Smooth muscle cell (in vitro differentiated cells): ENCODE measurements at regions not wholly inside any gene's neighbourhood (a gene's known extent, or its start where the extent isn't known, plus 50 kb on each side); places are given as distances from the start of the nearest gene placed in this dataset.
A peak's percentile ranks its signal among the peaks of the same experiment; 100 is the strongest.

Source experiments
- DNase-seq: peaks from one replicate; lab custom pipeline; 2025; ENCODE audit not compliant: unreplicated experiment; lab: John Stamatoyannopoulos, UW
- H2AFZ ChIP-seq: fragments of 200-600 bp; sonication (generic); 2 replicates; pipeline ENCODE4 v1.6.0; 2016; ENCODE audit warnings: antibody characterized with exemption, low read depth, mild to moderate bottlenecking
- H3F3A ChIP-seq: fragments of 200-600 bp; sonication (generic); 2 replicates; pipeline ENCODE4 v1.6.0; 2017; ENCODE audit warnings: antibody characterized with exemption, low read depth
- H3K27ac ChIP-seq: fragments of 200-600 bp; sonication (generic); 2 replicates; pipeline ENCODE4 v1.5.1; 2016; ENCODE audit warnings: low read depth, mild to moderate bottlenecking
- H3K27me3 ChIP-seq: fragments of 200-600 bp; sonication (generic); 2 replicates; pipeline ENCODE4 v1.6.1; 2016; ENCODE audit warnings: low read depth, mild to moderate bottlenecking
- H3K36me3 ChIP-seq: fragments of 200-600 bp; sonication (generic); 2 replicates; pipeline ENCODE4 v1.5.1; 2016; ENCODE audit warnings: low read depth
- H3K4me1 ChIP-seq: fragments of 200-600 bp; sonication (generic); 2 replicates; pipeline ENCODE4 v1.5.1; 2016; ENCODE audit warnings: low read depth
- H3K4me2 ChIP-seq: fragments of 200-600 bp; sonication (generic); 2 replicates; pipeline ENCODE4 v1.6.0; 2016; ENCODE audit warnings: mild to moderate bottlenecking
- H3K4me3 ChIP-seq: fragments of 200-600 bp; sonication (generic); 2 replicates; pipeline ENCODE4 v1.5.1; 2016; ENCODE audit warnings: mild to moderate bottlenecking
- H3K79me2 ChIP-seq: fragments of 200-600 bp; sonication (generic); 2 replicates; pipeline ENCODE4 v1.6.0; 2016; ENCODE audit warnings: low read depth, mild to moderate bottlenecking
- H3K9ac ChIP-seq: fragments of 200-600 bp; sonication (generic); 2 replicates; pipeline ENCODE4 v1.6.0; 2016; ENCODE audit warnings: low read depth
- H3K9me3 ChIP-seq: fragments of 200-600 bp; sonication (generic); replicated peaks from 2 replicates; pipeline ENCODE4 v1.5.1; 2016; ENCODE audit warnings: low read depth
- H4K20me1 ChIP-seq: fragments of 200-600 bp; sonication (generic); 2 replicates; pipeline ENCODE4 v1.6.0; 2016; ENCODE audit warnings: low read depth
- CTCF ChIP-seq: fragments of 200-600 bp; sonication (generic); IDR thresholded peaks from 2 replicates; pipeline ENCODE4 v1.5.1; 2017; ENCODE audit warnings: borderline replicate concordance, mild to moderate bottlenecking, antibody characterized with exemption; ENCODE audit not compliant: insufficient read depth, poor library complexity, severe bottlenecking
- WGBS: methylation state at CpG from one replicate; pipeline ENCODE4 v1.1.7; 2016; ENCODE audit warnings: low lambda C conversion rate; 5-methylcytosine and 5-hydroxymethylcytosine counted together

DNA sequence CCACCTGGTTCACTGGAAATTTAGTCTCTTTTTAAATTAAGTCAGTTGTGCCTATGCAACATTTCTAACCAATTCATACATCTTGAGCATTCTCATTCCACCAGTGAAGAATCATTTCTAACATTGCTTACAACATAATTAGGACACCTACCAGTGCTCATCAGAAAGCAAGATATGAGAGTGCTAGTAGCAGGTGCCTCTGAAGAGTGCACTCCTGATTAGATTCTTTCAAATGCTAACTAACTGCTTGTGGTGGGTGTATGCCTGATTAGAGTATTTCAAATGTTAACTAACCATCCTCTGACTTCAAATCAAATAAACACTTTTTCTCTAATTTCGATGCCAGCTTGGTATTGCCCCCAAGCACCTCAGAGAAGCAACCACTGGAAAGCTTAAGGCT, 124.3 kb upstream of the DNAJC10 start:
- 40% methylated on average over 1 of the region's 1 CpG for WGBS
- H3K79me2 ChIP-seq, result no peaks in the 10 kb centered on the region
- TF ChIP-seq CTCF, result no peak
- H2AFZ ChIP-seq, result no peak overlapping the region
- no peaks in the 10 kb centered on the region for H3K36me3 ChIP-seq
- no peaks in the 10 kb centered on the region for H4K20me1 ChIP-seq
- H3K4me3 ChIP-seq, result no peak overlapping the region
- H3K4me2 ChIP-seq, result no peak overlapping the region
- H3K9me3 ChIP-seq, result no peaks in the 10 kb centered on the region
- no peaks in the 10 kb centered on the region for H3K27me3 ChIP-seq
- no peak for DNase-seq
- peaks cover 3% of the 10 kb centered on the region for H3F3A ChIP-seq
- peaks cover 22% of the 10 kb centered on the region for H3K4me1 ChIP-seq
- no peak overlapping the region for H3K9ac ChIP-seq
- no peak overlapping the region for H3K27ac ChIP-seq

GRCh38 chr2:182592691-182593393, 123.2 kb upstream of the DNAJC10 start:
- H3K9me3 ChIP-seq, result no peaks in the 10 kb centered on the region
- H3K27me3 ChIP-seq, result no peaks in the 10 kb centered on the region
- H3F3A ChIP-seq, result peaks cover 4% of the 10 kb centered on the region
- peaks cover 23% of the 10 kb centered on the region for H3K4me1 ChIP-seq
- no peak overlapping the region for H3K4me3 ChIP-seq
- no peaks in the 10 kb centered on the region for H3K36me3 ChIP-seq
- H4K20me1 ChIP-seq, result no peaks in the 10 kb centered on the region
- H2AFZ ChIP-seq, result no peak overlapping the region
- peak; percentile 12 for TF ChIP-seq CTCF
- peak overlapping the region; percentile 74 for H3K4me2 ChIP-seq
- H3K79me2 ChIP-seq, result no peaks in the 10 kb centered on the region
- WGBS, result 47% methylated on average over 4 of the region's 4 CpGs
- H3K27ac ChIP-seq, result no peak overlapping the region
- no peak for DNase-seq
- no peak overlapping the region for H3K9ac ChIP-seq

- no peak for TF ChIP-seq CTCF
- H3K27ac ChIP-seq, result peak overlapping the region; percentile 60
- peaks cover 26% of the 10 kb centered on the region for H3K4me1 ChIP-seq
- no peak overlapping the region for H3K9ac ChIP-seq
- 9% methylated on average over 3 of the region's 3 CpGs for WGBS
- H3K36me3 ChIP-seq, result no peaks in the 10 kb centered on the region
- H3K27me3 ChIP-seq, result no peaks in the 10 kb centered on the region
- H2AFZ ChIP-seq, result no peak overlapping the region
- no peaks in the 10 kb centered on the region for H3K79me2 ChIP-seq
- H4K20me1 ChIP-seq, result no peaks in the 10 kb centered on the region
- no peak for DNase-seq
- H3K9me3 ChIP-seq, result no peaks in the 10 kb centered on the region
- H3K4me2 ChIP-seq, result peak overlapping the region; percentile 74
- no peak overlapping the region for H3K4me3 ChIP-seq
- H3F3A ChIP-seq, result peaks cover 6% of the 10 kb centered on the region
These were observed 122.6 kb upstream of the DNAJC10 start for GRCh38 chr2:182593394-182593975.

DNA sequence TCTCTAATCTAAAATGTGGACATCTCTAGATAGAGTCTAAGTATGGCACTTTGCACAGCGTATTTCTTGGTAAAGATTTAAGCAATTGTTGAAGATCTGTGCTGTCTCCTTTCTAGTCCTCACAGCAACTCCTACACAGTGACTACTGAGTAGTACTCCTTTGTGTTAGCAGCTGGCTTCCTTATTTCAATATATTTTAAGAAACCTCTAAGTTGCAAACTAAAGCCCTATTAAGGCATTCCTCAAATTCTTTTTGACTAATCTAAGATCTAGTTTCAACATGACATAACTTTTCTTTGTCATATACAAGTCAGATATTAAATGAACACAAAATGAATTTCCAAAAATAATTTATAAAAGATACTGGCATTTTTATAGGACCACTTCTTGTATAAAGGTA, 121.8 kb upstream of the DNAJC10 start:
- DNase-seq, result no peak
- Histone ChIP-seq H3K79me2 (no peaks in the 10 kb centered on the region), H3K27ac (peak overlapping the region; percentile 60)

More for the DNA sequence above, 121.8 kb upstream of the DNAJC10 start:
- Histone ChIP-seq H3K27me3 (no peaks in the 10 kb centered on the region), H4K20me1 (no peaks in the 10 kb centered on the region), H3K9me3 (no peaks in the 10 kb centered on the region), H3K4me2 (peak overlapping the region; percentile 74), H3F3A (peaks cover 6% of the 10 kb centered on the region), H3K4me1 (peaks cover 26% of the 10 kb centered on the region), H3K36me3 (no peaks in the 10 kb centered on the region), H3K9ac (no peak overlapping the region), H3K4me3 (no peak overlapping the region), H2AFZ (no peak overlapping the region)
- TF ChIP-seq CTCF, result no peak
- WGBS, result 27% methylated on average over 1 of the region's 1 CpG
